GM11168 (cell line): ENCODE measurements at regions not wholly inside any gene's neighbourhood (a gene's known extent, or its start where the extent isn't known, plus 50 kb on each side); places are given as distances from the start of the nearest gene placed in this dataset.
"Not testable (repeated sequence)": the region's sequence is repeated elsewhere in the genome, so short reads cannot be mapped to it uniquely, and the experiment has no call there.

ENCODE experiments used
- in situ Hi-C: fragments of 300-500 bp; cut with MboI; formaldehyde crosslinking; loops from one replicate; pipeline ENCODE4 v1.12.0; 2022; ENCODE audit warnings: low sequenced_read_pairs; ENCODE audit not compliant: unreplicated experiment

GRCh38 chr2:110394769-110395168 is 77.8 kb downstream of the LIMS4 start:
- in situ Hi-C loops = not testable (repeated sequence)

- in situ Hi-C loops = not testable (repeated sequence)
These were observed 80.2 kb downstream of the LIMS4 start for GRCh38 chr2:110392366-110392765.

- in situ Hi-C loops = not testable (repeated sequence)
These were observed 81.6 kb downstream of the LIMS4 start for GRCh38 chr2:110391035-110391418.

- in situ Hi-C loops = not testable (repeated sequence)
These were observed 82.1 kb downstream of the LIMS4 start for GRCh38 chr2:110390351-110391034.

GRCh38 chr2:110387044-110387443 is 85.6 kb downstream of the LIMS4 start:
- in situ Hi-C loops = not testable (repeated sequence)

GRCh38 chr2:110386546-110386945 is 86.1 kb downstream of the LIMS4 start:
- in situ Hi-C loops = not testable (repeated sequence)

GRCh38 chr2:110384736-110385119 is 87.9 kb downstream of the LIMS4 start:
- in situ Hi-C loops = not testable (repeated sequence)

- in situ Hi-C loops = not testable (repeated sequence)
These were observed 88.4 kb downstream of the LIMS4 start for GRCh38 chr2:110384109-110384735.

GRCh38 chr2:110383163-110384048 is 89.2 kb downstream of the LIMS4 start:
- in situ Hi-C loops = not testable (repeated sequence)

GRCh38 chr2:110373519-110373918 is 99.1 kb downstream of the LIMS4 start:
- in situ Hi-C loops = not testable (repeated sequence)

GRCh38 chr2:110371633-110372032 is 101.0 kb downstream of the LIMS4 start:
- in situ Hi-C loops = not testable (repeated sequence)

GRCh38 chr2:110357616-110358015 is 115.0 kb downstream of the LIMS4 start:
- in situ Hi-C loops = not testable (repeated sequence)

- in situ Hi-C loops = not testable (repeated sequence)
These were observed 118.2 kb downstream of the LIMS4 start for GRCh38 chr2:110354294-110355018.

GRCh38 chr2:110350718-110351117 is 121.9 kb downstream of the LIMS4 start:
- in situ Hi-C loops = not testable (repeated sequence)

GRCh38 chr2:110348902-110349301 is 123.7 kb downstream of the LIMS4 start:
- in situ Hi-C loops = not testable (repeated sequence)

- in situ Hi-C loops = not testable (repeated sequence)
These were observed 128.1 kb downstream of the LIMS4 start for GRCh38 chr2:110344405-110345035.

- in situ Hi-C loops = not testable (repeated sequence)
These were observed 129.7 kb upstream of the MTLN start for GRCh38 chr2:110342077-110342476.

GRCh38 chr2:110339126-110339525 is 126.8 kb upstream of the MTLN start:
- in situ Hi-C loops = not testable (repeated sequence)

- in situ Hi-C loops = not testable (repeated sequence)
These were observed 126.1 kb upstream of the MTLN start for GRCh38 chr2:110338277-110339003.
